ENCODE measurements at regions not wholly inside any gene's neighbourhood (a gene's known extent, or its start where the extent isn't known, plus 50 kb on each side); places are given as distances from the start of the nearest gene placed in this dataset.
"Not testable (repeated sequence)": the region's sequence is repeated elsewhere in the genome, so short reads cannot be mapped to it uniquely, and the experiment has no call there.

DNA sequence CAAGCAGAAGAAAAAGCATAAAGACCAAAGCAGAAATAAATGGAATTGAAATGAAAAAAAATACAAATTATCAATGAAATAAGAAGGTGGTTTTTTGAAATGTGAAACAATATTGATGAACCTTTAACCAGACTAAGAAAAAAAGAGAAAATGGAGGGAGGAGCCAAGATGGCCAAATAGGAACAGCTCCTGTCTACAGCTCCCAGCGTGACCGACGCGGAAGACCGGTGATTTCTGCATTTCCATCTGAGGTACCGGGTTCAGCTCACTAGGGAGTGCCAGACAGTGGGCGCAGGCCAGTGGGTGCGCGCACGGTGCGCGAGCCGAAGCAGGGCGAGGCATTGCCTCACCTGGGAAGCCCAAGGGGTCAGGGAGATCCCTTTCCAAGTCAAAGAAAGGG lies 307.1 kb upstream of the PPP2R3A start:
- intact Hi-C loops (cut with DNase I); DNase-seq; ATAC-seq (ENCODE audit: poor library complexity): not testable (repeated sequence)

- DNase-seq (no peak), ATAC-seq (ENCODE audit: poor library complexity) (no peak)
- intact Hi-C loops (cut with DNase I), result no loop called here
Observed at GRCh38 chr3:135667061-135667460, 298.5 kb upstream of the PPP2R3A start.

GRCh38 chr3:135674508-135674907 lies 291.0 kb upstream of the PPP2R3A start:
- no peak for DNase-seq
- intact Hi-C loops (cut with DNase I), result no loop called here
- no peak for ATAC-seq (ENCODE audit: poor library complexity)

DNA sequence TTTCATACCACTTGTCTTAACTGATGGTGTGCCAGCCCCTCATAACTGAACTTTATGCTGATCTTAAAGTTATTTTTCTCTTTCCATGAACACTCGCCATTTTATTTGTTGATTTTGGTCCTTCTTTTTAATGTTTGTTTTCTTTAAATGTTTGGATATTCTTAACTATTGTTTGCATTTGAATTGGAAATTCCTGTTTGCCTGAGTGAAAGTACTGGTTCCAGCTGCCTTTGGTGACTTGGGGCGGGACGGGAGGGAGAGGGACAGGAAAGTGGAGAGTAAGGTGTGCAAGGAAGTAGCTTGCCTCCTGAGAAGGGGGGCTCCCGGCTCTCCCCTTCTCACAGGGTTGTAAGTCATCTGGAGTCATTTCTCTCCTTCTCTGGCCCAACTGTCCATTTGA lies 287.1 kb upstream of the PPP2R3A start:
- DNase-seq, result no peak
- no peak for ATAC-seq (ENCODE audit: poor library complexity)
- intact Hi-C loops (cut with DNase I), result no loop called here

DNA sequence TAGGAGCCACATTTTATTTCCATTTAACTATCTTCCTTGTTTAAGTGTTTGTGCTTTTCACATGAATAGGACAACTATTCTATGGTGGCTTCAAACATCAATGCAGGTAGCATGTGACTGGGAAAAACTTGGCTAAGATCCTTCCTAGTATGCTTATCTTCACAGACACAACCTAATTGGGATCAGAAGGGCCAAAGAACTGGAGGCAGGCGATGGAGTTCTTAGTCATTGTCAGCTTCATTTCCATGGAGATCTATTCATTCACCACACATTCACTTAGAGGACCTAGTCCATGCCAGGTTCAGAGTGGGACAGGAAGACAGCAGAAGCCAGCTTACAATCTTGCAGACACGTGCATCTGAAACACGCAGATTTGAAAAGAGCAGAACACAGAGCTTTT lies 277.5 kb upstream of the PPP2R3A start:
- intact Hi-C loops (cut with DNase I), result no loop called here
- ATAC-seq (ENCODE audit: poor library complexity), result no peak
- no peak for DNase-seq

DNA sequence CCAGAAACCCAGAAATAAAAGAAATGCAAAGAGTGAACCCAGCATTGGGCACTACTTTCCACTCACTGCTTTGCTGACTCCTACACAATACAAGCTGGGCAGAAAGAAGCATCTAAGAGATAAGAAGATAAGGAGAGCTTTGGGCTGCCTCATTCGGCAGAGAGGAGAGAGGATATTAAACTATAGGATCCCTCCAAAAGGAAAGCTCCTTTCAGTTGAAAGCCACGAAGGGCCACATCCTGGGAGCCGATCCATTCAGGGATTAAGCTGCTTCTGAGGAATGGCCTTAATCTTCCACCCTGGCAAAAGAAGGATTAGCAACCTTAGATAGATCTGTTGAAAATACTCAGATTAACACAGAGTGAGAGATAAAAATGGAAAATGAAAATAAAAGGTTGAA lies 274.9 kb upstream of the PPP2R3A start:
- intact Hi-C loops (cut with DNase I), result no loop called here
- DNase-seq (no peak), ATAC-seq (ENCODE audit: poor library complexity) (no peak)

- no peak for ATAC-seq (ENCODE audit: poor library complexity)
- no peak for DNase-seq
- intact Hi-C loops (cut with DNase I), result no loop called here
Observed at GRCh38 chr3:135691240-135691639, 274.3 kb upstream of the PPP2R3A start.

- no peak for DNase-seq
- intact Hi-C loops (cut with DNase I), result no loop called here
- no peak for ATAC-seq (ENCODE audit: poor library complexity)
Observed at GRCh38 chr3:135694142-135694541, 271.4 kb upstream of the PPP2R3A start.

DNA sequence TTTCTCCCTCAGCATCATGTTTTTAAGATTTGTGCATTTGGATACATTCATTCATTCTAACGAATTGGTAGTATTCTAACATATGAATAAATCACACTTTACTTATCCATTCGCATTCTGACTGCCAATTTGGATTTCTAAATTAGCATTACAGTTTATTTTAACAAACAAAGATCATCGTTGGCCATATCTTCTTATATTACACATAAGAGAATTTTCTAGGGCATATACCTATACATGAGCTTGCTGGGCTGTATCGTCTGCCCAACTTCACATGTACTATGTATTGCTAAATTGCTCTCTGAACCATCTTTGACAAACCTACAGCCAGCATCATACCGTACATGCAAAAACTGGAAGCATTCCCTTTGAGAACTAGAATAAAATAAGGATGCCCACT lies 265.8 kb upstream of the PPP2R3A start:
- no peak for ATAC-seq (ENCODE audit: poor library complexity)
- no peak for DNase-seq
- intact Hi-C loops (cut with DNase I), result no loop called here

- no peak for DNase-seq
- intact Hi-C loops (cut with DNase I), result no loop called here
- ATAC-seq (ENCODE audit: poor library complexity), result no peak
Observed at GRCh38 chr3:135706758-135707375, 258.7 kb upstream of the PPP2R3A start.

- intact Hi-C loops (cut with DNase I), result no loop called here
- DNase-seq (no peak), ATAC-seq (ENCODE audit: poor library complexity) (no peak)
Observed at GRCh38 chr3:135719449-135719848, 246.1 kb upstream of the PPP2R3A start.

DNA sequence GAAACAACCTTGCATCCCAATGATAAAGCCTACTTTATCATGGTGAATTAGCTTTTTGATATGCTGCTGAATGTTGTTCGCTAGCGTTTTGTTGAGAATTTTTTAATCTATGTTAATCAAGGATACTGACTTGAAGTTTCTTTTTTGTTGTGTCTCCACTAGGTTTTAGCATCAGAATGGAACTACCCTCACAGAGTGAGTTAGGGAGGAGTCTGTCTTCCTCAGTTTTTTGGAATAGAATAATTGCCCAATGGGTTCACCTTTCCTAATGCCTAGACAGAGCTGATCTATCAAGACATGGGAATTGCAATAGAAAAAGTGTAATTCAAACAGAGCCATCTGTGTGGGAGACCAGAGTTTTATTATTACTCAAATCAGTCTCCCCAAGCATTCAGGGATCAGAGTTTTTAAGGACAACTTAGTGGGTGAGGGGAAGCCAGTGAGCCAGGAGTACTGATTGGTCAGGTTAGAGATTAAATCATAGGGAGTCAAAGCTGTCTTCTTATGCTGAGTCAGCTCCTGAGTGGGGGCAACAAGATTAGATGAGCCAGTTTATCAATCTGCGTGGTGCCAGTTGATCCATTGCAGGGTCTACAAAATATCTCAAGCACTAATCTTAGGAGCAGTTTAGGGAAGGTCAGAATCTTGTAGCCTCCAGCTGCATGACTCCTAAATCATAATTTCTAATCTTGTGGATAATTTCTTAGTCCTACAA lies 237.4 kb upstream of the PPP2R3A start:
- no peak for ATAC-seq (ENCODE audit: poor library complexity)
- no peak for DNase-seq
- intact Hi-C loops (cut with DNase I), result no loop called here

- intact Hi-C loops (cut with DNase I), result no loop called here
- no peak for ATAC-seq (ENCODE audit: poor library complexity)
Observed at GRCh38 chr3:135731546-135731945, 234.0 kb upstream of the PPP2R3A start.

DNA sequence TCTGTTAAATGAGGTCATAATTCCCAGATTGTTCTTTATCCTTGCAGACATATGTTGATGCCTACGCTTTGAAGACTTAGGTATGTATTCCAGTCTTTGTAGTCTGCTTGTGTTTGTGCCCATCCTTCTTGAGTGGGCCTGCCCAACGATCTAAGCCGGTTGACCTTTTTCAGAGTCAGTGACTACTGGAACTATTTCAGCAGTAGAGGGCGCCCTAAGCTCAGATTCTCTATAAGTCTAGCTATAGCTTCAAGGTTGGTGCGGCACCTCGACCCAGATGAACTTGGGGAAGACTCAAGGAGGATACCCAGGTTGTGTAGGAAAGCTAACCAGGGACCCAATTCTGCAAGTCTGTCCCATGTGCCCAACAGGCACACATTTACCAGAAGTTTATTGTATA lies 228.8 kb upstream of the PPP2R3A start:
- intact Hi-C loops (cut with DNase I), result no loop called here
- no peak for DNase-seq
- no peak for ATAC-seq (ENCODE audit: poor library complexity)

More at GRCh38 chr3:135731546-135731945, 234.0 kb upstream of the PPP2R3A start:
- no peak for DNase-seq

GRCh38 chr3:135739779-135740178 lies 225.7 kb upstream of the PPP2R3A start:
- ATAC-seq (ENCODE audit: poor library complexity) (no peak), DNase-seq (no peak)
- intact Hi-C loops (cut with DNase I), result no loop called here

- DNase-seq, result no peak
- no peak for ATAC-seq (ENCODE audit: poor library complexity)
- intact Hi-C loops (cut with DNase I), result no loop called here
Observed at GRCh38 chr3:135740211-135740610, 225.3 kb upstream of the PPP2R3A start.

GRCh38 chr3:135740751-135741150 lies 224.8 kb upstream of the PPP2R3A start:
- DNase-seq (no peak), ATAC-seq (ENCODE audit: poor library complexity) (no peak)
- intact Hi-C loops (cut with DNase I), result no loop called here

GRCh38 chr3:135751991-135752390 lies 213.5 kb upstream of the PPP2R3A start:
- ATAC-seq (ENCODE audit: poor library complexity) (no peak), DNase-seq (no peak)
- intact Hi-C loops (cut with DNase I), result no loop called here

DNA sequence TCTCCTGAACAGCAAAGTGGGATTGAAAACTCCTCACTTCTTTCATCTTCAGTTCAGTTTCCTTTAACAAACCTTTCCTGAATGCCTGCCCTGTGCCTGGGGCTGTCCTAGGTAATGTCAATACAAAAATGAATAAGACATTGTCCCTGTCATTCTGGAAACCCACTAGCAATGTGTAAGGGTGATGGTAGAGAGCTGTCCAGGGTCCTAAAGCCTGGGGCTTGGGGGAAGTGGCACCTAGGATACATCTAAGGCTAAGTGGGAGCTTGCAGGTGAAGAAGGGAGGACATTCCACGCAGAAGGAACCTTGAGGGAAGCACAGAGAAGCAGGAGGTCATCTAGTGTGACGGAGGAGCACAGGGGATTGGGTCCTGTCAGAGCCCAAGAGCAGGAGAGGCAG lies 212.7 kb upstream of the PPP2R3A start:
- ATAC-seq (ENCODE audit: poor library complexity), result no peak
- DNase-seq, result no peak
- intact Hi-C loops (cut with DNase I), result no loop called here

- no peak for DNase-seq
- no peak for ATAC-seq (ENCODE audit: poor library complexity)
Observed at GRCh38 chr3:135753506-135753905, 212.0 kb upstream of the PPP2R3A start.

More at GRCh38 chr3:135753506-135753905, 212.0 kb upstream of the PPP2R3A start:
- intact Hi-C loops (cut with DNase I), result no loop called here
